ENCODE measurements at regions not wholly inside any gene's neighbourhood (a gene's known extent, or its start where the extent isn't known, plus 50 kb on each side); places are given as distances from the start of the nearest gene placed in this dataset.
"Not testable (repeated sequence)": the region's sequence is repeated elsewhere in the genome, so short reads cannot be mapped to it uniquely, and the experiment has no call there.

DNA sequence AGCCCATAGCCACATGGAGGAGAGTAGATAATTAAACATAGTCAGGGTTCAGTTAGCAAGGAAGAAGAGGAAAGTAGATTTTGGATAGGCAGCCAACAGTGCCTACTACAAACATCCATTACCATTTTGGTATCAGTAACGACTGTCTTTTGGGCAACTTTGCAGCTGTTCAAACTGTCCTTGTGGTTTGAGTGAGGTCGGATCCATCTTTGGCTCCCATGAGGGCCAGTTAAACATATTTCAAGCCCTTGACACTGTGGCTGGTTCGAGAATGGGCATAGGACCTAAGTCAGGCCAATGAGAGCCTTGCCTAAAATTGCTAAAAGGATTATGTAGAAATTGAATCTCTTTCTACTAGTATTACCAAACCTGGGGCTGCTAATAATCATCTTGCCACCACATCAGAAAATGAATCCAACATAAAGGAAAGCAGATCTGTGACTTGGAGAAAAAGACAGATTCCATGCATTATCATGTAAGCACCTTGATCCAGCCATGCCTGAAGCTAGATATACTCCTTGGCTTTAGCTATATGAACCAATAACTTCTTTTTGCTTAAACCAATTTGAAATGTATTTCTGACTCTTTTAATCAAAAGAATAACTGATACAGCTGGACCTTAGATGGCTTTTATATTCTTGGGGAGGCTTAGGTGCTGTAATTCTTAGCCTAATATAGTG lies 75.0 kb upstream of the STAM2 start:
- CTCF ChIA-PET = no interaction called here
- Mint-ChIP-seq H3K36me3 (ENCODE audit: low read depth) (no peaks in the 10 kb centered on the region), H3K9me3 (no peaks in the 10 kb centered on the region)

DNA sequence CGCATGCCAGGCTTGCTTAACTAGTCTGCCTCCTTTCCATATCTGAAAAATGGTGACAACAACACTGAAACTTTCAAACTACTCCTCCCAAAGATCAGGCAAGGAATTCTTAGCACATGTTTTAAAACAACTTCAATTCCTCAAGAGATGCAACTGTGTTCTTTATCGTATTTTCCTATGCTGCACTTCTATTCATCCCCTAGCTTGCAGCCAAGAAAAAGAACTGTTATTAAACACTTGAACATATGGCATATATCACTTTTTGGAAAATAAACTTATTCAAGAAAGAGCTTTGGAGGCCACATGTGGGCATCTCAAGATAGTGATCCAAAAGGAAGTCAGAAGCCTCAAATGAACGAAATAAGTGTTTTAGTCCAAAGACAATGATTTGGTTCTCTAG lies 75.6 kb upstream of the STAM2 start:
- Mint-ChIP-seq H3K36me3 (ENCODE audit: low read depth) (no peaks in the 10 kb centered on the region), H3K4me1 (no peaks in the 10 kb centered on the region), H3K9me3 (no peaks in the 10 kb centered on the region), H3K27ac (no peak overlapping the region), H3K27me3 (peaks cover 10% of the 10 kb centered on the region), H3K4me3 (no peak overlapping the region)
- ChIA-PET POLR2A (no interaction called here), CTCF (no interaction called here)
- no peak for DNase-seq

More for the DNA sequence above, 75.0 kb upstream of the STAM2 start:
- Mint-ChIP-seq H3K4me3 (no peak overlapping the region), H3K4me1 (no peaks in the 10 kb centered on the region), H3K27me3 (peaks cover 10% of the 10 kb centered on the region), H3K27ac (no peak overlapping the region)
- POLR2A ChIA-PET = no interaction called here
- no peak for DNase-seq

DNA sequence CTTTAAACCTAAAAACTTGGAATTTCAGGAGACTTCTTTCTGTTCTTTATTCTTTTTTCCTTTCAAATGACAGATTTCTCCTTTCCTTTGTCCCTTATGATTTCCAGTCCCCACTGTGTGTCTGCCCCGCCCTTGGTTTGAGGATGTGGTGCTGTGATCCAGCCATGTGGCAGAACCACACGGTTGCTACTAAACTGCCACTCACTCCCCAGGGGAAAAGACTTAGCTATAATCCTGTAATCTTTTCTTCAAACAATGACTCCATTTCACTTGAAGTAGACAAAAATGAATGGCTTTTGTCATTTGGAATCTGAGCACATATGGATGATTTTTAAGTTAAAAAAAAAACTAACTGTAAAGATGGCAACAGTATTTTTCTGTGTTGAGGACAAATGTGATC lies 76.2 kb upstream of the STAM2 start:
- no peak overlapping the region for H3K27ac Mint-ChIP-seq
- CTCF ChIA-PET = no interaction called here
- no peaks in the 10 kb centered on the region for H3K4me1 Mint-ChIP-seq
- no peaks in the 10 kb centered on the region for H3K36me3 Mint-ChIP-seq (ENCODE audit: low read depth)
- no peaks in the 10 kb centered on the region for H3K9me3 Mint-ChIP-seq
- H3K27me3 Mint-ChIP-seq = peaks cover 9% of the 10 kb centered on the region
- no peak for DNase-seq
- POLR2A ChIA-PET = no interaction called here
- no peak overlapping the region for H3K4me3 Mint-ChIP-seq

DNA sequence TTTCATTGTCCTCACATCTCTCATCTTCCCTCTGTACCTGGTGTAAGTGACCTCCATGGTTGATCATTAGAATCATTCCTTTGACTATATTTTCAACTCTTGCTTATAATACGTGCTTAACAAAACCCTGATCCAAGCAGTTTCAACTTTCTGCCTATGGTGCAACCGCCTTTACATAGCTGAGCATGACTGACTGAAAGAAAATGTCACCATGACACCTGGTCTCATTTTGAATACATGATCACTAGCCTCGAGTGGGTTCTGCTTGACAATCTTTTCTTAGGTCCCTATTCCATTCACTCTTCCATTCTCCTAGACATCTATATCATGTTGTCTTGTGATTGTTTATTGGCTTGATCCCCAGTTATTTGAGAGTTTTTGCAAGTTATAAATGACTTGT lies 78.9 kb upstream of the STAM2 start:
- ChIA-PET POLR2A (no interaction called here), CTCF (no interaction called here)
- Mint-ChIP-seq H3K4me3 (no peak overlapping the region), H3K27me3 (peaks cover 9% of the 10 kb centered on the region), H3K4me1 (no peaks in the 10 kb centered on the region), H3K27ac (no peak overlapping the region), H3K9me3 (no peaks in the 10 kb centered on the region), H3K36me3 (ENCODE audit: low read depth) (no peaks in the 10 kb centered on the region)
- DNase-seq = no peak

DNA sequence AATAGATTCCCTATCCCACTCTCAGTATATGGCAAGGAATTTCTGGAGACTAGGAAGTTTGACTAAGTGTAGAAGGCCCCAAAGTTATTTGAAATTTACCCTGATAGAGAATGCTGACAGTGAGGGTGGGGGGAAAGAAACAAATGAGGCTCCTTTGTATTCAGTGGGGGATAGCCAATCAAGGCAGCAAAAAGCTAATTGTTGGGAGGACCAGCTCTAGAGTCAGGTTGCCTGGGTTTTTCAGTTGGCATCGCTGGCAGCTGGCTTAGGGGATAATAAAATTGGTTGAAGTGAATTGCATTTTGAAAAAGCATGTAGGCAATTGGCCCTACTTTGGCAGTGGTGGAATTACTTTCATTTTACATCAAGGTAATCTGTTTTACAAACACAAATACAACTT lies 79.4 kb upstream of the STAM2 start:
- H3K27ac Mint-ChIP-seq = no peak overlapping the region
- H3K36me3 Mint-ChIP-seq (ENCODE audit: low read depth) = no peaks in the 10 kb centered on the region
- H3K4me1 Mint-ChIP-seq = no peaks in the 10 kb centered on the region
- POLR2A ChIA-PET = no interaction called here
- no peaks in the 10 kb centered on the region for H3K9me3 Mint-ChIP-seq
- DNase-seq = no peak
- peaks cover 9% of the 10 kb centered on the region for H3K27me3 Mint-ChIP-seq
- no peak overlapping the region for H3K4me3 Mint-ChIP-seq
- CTCF ChIA-PET = no interaction called here

DNA sequence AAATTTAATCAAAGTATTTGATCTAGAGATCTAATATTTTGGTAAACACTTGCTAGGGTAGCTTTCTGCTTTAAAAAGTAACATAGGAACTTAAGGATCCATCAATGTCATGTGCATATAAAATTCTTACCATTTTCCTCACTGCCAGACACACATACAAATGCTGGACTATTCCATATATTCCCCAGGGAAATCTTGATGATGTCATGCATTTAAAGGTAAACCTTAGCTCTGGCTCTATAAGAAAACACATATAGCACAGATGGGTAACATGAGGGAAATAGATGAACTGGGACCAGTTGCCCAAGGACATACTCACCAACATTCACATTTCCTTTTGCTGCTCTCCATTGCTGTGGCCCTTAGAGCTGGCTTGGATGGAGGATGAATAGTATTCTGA lies 79.1 kb upstream of the FMNL2 start:
- DNase-seq = no peak
- CTCF ChIA-PET = interaction anchor here (1.5 kb wide), 1 partner anchor 80 kb away, joined by 4 read pairs; the partner anchor contains the start of gene STAM2
- no peak overlapping the region for H3K27ac Mint-ChIP-seq

DNA sequence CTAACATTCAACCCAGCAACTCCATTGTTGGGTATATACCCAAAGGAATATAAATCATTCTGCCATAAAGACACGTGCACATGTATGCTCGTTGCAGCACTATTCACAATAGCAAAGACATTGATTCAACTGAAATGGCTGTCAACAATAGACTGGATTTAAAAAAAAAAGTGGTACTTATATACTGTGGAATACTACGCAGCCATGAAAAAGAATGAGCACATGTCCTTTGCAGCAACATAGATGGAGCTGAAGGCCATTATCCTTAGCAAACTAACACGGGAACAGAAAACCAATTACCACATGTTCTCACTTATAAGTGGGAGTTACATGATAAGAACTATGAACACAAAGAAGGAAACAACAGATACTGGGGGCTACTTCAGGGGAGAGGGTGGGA lies 74.0 kb upstream of the FMNL2 start:
- Mint-ChIP-seq H3K9me3 (peaks cover 2% of the 10 kb centered on the region), H3K4me3 (no peak overlapping the region), H3K36me3 (ENCODE audit: low read depth) (no peaks in the 10 kb centered on the region), H3K27me3 (no peaks in the 10 kb centered on the region), H3K27ac (no peak overlapping the region), H3K4me1 (no peaks in the 10 kb centered on the region)
- DNase-seq = no peak
- POLR2A ChIA-PET = no interaction called here
- CTCF ChIA-PET = no interaction called here

More for the DNA sequence above, 79.1 kb upstream of the FMNL2 start:
- Mint-ChIP-seq H3K36me3 (ENCODE audit: low read depth) (no peaks in the 10 kb centered on the region), H3K4me1 (no peaks in the 10 kb centered on the region), H3K27me3 (peaks cover 9% of the 10 kb centered on the region), H3K9me3 (no peaks in the 10 kb centered on the region), H3K4me3 (no peak overlapping the region)
- POLR2A ChIA-PET = no interaction called here

DNA sequence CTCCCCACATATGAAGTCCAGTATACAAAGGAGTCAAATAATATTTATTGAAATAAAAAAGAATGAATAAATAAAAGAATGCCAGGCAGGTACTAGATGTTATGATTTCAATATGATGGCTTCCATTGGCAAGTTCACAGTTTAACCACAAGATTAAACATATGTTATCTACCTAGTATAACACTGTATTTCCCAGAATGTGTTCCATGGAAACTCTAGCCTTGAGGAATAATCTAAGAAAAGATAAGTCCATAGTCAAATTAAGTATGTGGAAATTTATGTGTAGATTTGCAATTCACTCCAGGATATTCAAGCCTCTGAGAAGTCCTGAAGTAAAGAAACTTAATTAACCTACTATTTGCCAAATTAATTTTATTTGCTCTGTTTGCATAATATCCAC lies 71.1 kb upstream of the FMNL2 start:
- Mint-ChIP-seq H3K27me3 (no peaks in the 10 kb centered on the region), H3K9me3 (peaks cover 6% of the 10 kb centered on the region), H3K4me3 (no peak overlapping the region), H3K4me1 (no peaks in the 10 kb centered on the region), H3K36me3 (ENCODE audit: low read depth) (no peaks in the 10 kb centered on the region), H3K27ac (no peak overlapping the region)
- DNase-seq = no peak
- ChIA-PET CTCF (no interaction called here), POLR2A (no interaction called here)

DNA sequence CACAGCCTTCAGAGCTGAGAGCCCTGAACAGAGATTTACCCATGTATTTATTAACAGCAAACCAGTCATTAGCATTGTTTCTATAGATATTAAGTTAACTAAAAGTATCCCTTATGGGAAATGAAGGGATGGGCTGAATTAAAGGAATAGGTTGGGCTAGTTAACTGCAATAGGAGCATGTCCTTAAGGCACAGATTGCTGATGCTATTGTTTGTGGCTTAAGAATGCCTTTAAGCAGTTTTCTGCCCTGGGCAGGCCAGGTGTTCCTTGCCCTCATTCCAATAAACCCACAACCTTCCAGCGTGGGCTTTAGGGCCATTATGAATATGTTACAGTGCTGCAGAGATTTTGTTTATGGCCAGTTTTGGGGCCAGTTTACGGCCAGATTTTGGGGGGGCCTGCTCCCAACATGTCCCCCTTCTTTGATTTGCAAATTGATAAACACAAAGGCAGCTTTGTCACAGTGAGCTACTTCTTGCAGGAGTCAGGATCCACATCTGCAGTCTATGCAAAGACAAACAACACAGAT lies 61.2 kb upstream of the FMNL2 start:
- H3K27me3 Mint-ChIP-seq; H3K36me3 Mint-ChIP-seq (ENCODE audit: low read depth); H3K4me1 Mint-ChIP-seq; POLR2A ChIA-PET; CTCF ChIA-PET; H3K27ac Mint-ChIP-seq; DNase-seq; H3K4me3 Mint-ChIP-seq: not testable (repeated sequence)
- peaks cover 13% of the 10 kb centered on the region for H3K9me3 Mint-ChIP-seq

DNA sequence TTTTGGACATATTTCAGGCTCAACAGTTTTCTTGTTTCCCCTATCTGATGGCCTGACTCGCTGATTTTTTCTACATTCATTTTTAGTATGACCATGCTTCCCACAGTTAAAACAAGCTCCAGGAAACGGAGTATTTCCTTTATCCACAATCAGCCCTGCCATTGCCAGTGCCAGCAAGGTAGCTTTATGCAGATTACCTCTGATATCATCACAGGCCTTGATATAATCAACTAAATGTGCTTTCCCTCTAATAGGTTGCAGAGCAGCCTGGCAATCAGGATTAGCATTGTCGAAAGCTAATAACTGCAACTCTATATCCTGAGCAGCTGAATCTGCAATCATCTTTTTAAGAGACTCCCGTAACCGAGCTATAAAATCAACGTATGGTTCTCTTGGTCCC lies 57.1 kb upstream of the FMNL2 start:
- H3K4me1 Mint-ChIP-seq; DNase-seq; H3K4me3 Mint-ChIP-seq; H3K27ac Mint-ChIP-seq; H3K27me3 Mint-ChIP-seq; POLR2A ChIA-PET; H3K36me3 Mint-ChIP-seq (ENCODE audit: low read depth): not testable (repeated sequence)
- CTCF ChIA-PET = interaction anchor here (0.6 kb wide), 1 partner anchor 73 kb away, joined by 4 read pairs; no protein-coding TSS in a partner anchor
- peaks cover 13% of the 10 kb centered on the region for H3K9me3 Mint-ChIP-seq

DNA sequence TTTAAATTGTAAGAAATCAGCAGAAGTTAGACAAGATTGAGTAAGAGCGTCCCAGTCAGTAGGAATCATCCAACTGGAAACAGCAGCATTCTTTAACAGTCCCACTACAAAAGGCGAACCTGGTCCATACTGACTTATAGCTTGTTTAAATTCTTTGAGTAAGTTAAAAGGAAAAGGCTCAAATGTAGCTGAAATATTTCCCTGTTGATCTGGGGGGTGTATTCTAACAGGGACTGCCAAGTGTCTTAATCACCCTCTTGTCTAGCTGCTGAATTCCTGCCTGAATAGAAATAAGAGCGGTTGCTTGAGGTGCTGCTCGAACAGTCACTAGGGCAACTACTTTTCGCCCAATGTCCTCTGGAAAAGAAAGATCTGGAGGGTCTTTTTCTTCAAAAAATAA lies 56.4 kb upstream of the FMNL2 start:
- no peaks in the 10 kb centered on the region for H3K4me1 Mint-ChIP-seq
- ChIA-PET POLR2A (no interaction called here), CTCF (interaction anchor here (0.6 kb wide), 1 partner anchor 74 kb away, joined by 4 read pairs; no protein-coding TSS in a partner anchor)
- H3K36me3 Mint-ChIP-seq (ENCODE audit: low read depth) = no peaks in the 10 kb centered on the region
- DNase-seq = no peak
- H3K4me3 Mint-ChIP-seq = no peak overlapping the region
- peaks cover 3% of the 10 kb centered on the region for H3K27me3 Mint-ChIP-seq
- no peak overlapping the region for H3K27ac Mint-ChIP-seq
- peaks cover 10% of the 10 kb centered on the region for H3K9me3 Mint-ChIP-seq

DNA sequence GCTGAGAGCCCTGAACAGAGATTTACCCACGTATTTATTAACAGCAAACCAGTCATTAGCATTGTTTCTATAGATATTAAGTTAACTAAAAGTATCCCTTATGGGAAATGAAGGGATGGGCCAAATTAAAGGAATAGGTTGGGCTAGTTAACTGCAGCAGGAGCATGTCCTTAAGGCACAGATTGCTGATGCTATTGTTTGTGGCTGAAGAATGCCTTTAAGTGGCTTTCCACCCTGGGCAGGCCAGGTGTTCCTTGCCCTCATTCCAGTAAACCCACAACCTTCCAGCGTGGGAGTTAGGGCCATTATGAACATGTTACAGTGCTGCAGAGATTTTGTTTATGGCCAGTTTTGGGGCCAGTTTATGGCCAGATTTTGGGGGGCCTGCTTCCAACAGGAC lies 55.6 kb upstream of the FMNL2 start:
- H3K4me3 Mint-ChIP-seq = not testable (repeated sequence)

DNA sequence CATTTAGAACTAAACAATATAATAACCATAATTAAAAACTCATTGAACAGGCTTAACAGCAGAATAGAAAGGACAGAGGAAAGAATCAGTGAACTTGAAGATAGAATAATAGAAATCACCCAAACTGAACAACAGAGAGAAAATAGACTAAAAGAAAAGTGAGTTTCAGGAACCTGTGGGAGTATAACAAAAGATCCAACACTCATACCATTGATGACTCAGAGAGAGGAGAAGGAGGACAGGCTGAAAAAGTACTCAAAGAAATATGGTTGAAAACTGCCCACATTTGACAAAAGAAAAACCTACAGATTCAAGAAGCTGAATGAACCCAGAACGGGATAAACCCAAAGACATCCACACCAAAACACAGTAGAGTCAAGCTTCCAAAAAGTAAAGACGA lies 54.2 kb upstream of the FMNL2 start:
- no peak overlapping the region for H3K27ac Mint-ChIP-seq
- H3K36me3 Mint-ChIP-seq (ENCODE audit: low read depth) = no peaks in the 10 kb centered on the region
- POLR2A ChIA-PET = no interaction called here
- H3K4me3 Mint-ChIP-seq = no peak overlapping the region
- CTCF ChIA-PET = no interaction called here
- H3K27me3 Mint-ChIP-seq = peaks cover 3% of the 10 kb centered on the region
- H3K9me3 Mint-ChIP-seq = no peaks in the 10 kb centered on the region
- H3K4me1 Mint-ChIP-seq = no peaks in the 10 kb centered on the region
- DNase-seq = no peak

More for the DNA sequence above, 55.6 kb upstream of the FMNL2 start:
- H3K36me3 Mint-ChIP-seq (ENCODE audit: low read depth); H3K27me3 Mint-ChIP-seq; DNase-seq; CTCF ChIA-PET; H3K4me1 Mint-ChIP-seq; H3K9me3 Mint-ChIP-seq; H3K27ac Mint-ChIP-seq; POLR2A ChIA-PET: not testable (repeated sequence)

DNA sequence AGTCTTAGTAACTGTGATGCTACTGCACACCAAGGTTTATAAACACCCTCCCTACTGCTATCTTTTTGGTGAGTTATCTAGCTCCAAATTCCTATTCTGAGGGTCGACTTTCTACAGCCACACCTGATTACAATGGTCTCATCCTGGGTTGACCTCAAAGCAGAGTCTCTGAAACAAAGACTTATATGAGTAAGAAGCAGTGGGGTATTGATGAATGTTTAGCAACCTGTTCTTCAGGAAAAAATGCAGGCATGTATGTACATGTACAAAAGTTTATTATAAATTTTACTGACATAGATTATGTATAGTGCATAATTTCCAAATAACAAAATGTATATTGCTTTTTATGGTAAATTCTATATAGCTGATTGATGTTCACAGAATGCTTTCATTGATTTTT lies 51.6 kb upstream of the FMNL2 start:
- Mint-ChIP-seq H3K36me3 (ENCODE audit: low read depth) (no peaks in the 10 kb centered on the region), H3K27me3 (peaks cover 6% of the 10 kb centered on the region), H3K4me3 (no peak overlapping the region)

More for the DNA sequence above, 51.6 kb upstream of the FMNL2 start:
- no peak for DNase-seq
- POLR2A ChIA-PET = no interaction called here
- CTCF ChIA-PET = no interaction called here
- Mint-ChIP-seq H3K4me1 (no peaks in the 10 kb centered on the region), H3K9me3 (no peaks in the 10 kb centered on the region), H3K27ac (no peak overlapping the region)
